ENCODE measurements at regions not wholly inside any gene's neighbourhood (a gene's known extent, or its start where the extent isn't known, plus 50 kb on each side); places are given as distances from the start of the nearest gene placed in this dataset.

DNA sequence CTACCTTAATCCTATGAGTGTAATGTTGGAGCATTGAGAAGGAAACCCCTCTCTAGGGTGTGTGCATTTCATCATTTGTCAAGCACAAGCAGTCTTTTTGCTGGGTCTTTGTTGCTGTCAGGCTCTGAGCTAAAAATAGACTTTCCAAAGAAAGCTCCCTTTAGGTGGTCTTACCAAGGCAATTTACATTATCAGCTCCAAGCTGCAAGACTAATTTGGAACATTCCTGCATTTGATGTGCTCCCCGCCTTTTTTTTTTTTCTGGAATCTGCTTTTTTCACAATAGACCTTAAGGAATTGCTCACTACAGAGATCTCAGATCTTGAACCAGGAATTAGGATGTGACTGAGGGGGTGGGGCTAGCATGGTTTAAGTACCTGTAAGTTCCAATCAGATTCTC is 60.6 kb upstream of the STAC start:
- intact Hi-C loops (cut with micrococcal nuclease), result no loop called here

More for the DNA sequence above, 60.6 kb upstream of the STAC start:
- no peaks in the 10 kb centered on the region for H3K4me1 ChIP-seq (ENCODE audit: control insufficient read depth in 2 of 2, insufficient read depth in 2 of 2, low read length in 2 of 2)
- Mint-ChIP-seq H3K27me3 (peaks cover 0 to 3% (median 0%) of the 10 kb centered on the region in 5 donors), H3K4me1 (no peaks in the 10 kb centered on the region), H3K27ac (no peak overlapping the region), H3K9me3 (peaks cover 0 to 25% (median 11%) of the 10 kb centered on the region in 11 donors), H3K4me3 (no peak overlapping the region), H3K36me3 (peaks cover 0 to 5% (median 0%) of the 10 kb centered on the region in 5 donors)
- H3K4me3 ChIP-seq (ENCODE audit: low read length), result no peak overlapping the region
- ChIA-PET CTCF (no interaction called here), POLR2A (no interaction called here)
- no peaks in the 10 kb centered on the region for H3K27me3 ChIP-seq (ENCODE audit: control insufficient read depth in 2 of 2, insufficient read depth in 2 of 2, low read length in 2 of 2)
- H3K9me3 ChIP-seq (ENCODE audit: control insufficient read depth in 2 of 3, low read length in 3 of 3), result no peaks in the 10 kb centered on the region
- no peaks in the 10 kb centered on the region for H3K36me3 ChIP-seq (ENCODE audit: control insufficient read depth in 2 of 3, insufficient read depth in 3 of 3, low read length in 3 of 3)
- H3K27ac ChIP-seq (ENCODE audit: low read depth, low read length), result no peak overlapping the region
- ATAC-seq (no peak), DNase-seq (no peak)
